IPS-NIHi7 (cell line): ENCODE measurements at regions not wholly inside any gene's neighbourhood (a gene's known extent, or its start where the extent isn't known, plus 50 kb on each side); places are given as distances from the start of the nearest gene placed in this dataset.
"Not testable (repeated sequence)": the region's sequence is repeated elsewhere in the genome, so short reads cannot be mapped to it uniquely, and the experiment has no call there.

Experiments
- DNase-seq: peaks from one replicate; pipeline ENCODE4 v3.0.0; 2012; ENCODE audit warnings: mixed read lengths; ENCODE audit errors: extremely low spot score

DNA sequence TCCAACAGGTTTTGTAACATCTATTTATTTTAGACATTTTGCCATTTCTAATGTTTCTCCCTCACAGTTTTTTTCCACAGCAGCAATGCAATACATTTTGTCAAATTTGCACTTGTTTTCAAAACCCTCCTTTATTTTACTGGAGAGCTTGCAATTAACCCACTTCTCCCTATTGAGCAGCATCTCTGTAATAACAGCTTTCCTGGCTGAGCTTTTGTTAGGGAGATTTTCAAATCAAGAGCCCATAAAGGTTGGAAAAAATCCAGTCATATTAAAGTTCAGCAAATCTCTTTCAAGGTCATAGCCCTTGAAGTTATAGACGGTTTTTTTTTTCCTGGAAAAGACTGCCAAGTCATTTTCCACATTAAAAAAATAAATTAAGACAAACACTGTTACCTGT, 450.6 kb upstream of the TENM3 start:
- no peak for DNase-seq

DNA sequence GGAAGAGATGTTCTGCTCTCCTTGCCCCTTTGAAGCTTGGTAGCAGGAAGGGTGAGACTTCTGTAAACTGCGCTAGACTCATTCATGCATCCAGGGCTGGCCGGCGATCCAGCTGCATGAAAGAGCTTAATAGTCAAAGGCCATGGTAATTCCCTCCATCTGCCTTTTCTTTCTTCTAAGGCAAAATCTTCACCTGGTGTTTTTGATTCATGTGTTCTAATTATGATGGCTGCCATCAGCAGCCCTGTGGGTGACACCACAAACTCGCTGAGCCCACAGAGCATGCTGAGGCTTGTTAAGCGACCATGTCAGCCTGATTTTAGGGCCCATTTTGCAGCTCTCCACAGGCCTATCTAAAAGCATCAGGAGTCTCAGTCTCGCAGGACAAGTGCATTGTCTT, 450.1 kb upstream of the TENM3 start:
- DNase-seq = peak; percentile 26

- no peak for DNase-seq
Measured at GRCh38 chr4:181796502-181796901, 446.7 kb upstream of the TENM3 start.

DNA sequence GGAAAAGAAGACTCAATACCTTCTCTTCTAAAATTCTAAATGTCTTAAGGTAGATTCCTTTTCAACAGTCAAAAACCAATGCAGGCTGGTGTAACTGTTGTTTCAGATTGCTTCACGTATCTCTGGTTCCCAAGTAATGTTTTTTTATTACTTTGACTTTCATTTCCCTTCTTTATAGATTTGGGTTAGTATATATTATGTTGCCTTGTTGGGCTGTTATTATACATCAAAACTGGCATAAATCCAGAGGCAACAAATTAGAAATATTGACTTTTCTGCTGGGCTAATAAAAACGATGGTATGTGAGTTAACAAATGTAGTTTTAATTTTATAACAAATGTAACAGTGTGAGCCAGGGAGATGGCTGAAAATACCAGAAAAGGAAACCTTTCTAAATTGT, 444.7 kb upstream of the TENM3 start:
- DNase-seq = no peak

GRCh38 chr4:181799561-181800069, 443.6 kb upstream of the TENM3 start:
- DNase-seq = no peak

GRCh38 chr4:181802207-181802606, 441.0 kb upstream of the TENM3 start:
- no peak for DNase-seq

GRCh38 chr4:181807771-181808170, 435.4 kb upstream of the TENM3 start:
- DNase-seq = no peak

- no peak for DNase-seq
Measured at GRCh38 chr4:181810711-181811110, 432.5 kb upstream of the TENM3 start.

DNA sequence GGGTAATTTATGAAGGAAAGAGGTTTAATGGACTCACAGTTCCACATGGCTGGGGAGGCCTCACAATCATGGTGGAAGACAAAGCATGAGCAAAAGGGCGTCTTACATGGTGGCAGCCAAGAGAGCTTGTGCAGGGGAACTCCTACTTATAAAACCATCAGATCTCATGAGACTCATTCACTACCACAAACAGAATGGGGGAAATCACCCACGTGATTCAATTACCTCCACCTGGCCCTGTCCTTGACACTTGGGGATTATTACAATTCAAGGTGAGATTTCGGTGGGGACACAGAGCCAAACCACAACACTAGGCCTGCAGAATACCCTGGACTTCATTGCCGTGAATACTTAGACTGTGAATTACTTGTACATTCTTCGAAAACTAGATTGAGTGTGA, 431.7 kb upstream of the TENM3 start:
- not testable (repeated sequence) for DNase-seq

DNA sequence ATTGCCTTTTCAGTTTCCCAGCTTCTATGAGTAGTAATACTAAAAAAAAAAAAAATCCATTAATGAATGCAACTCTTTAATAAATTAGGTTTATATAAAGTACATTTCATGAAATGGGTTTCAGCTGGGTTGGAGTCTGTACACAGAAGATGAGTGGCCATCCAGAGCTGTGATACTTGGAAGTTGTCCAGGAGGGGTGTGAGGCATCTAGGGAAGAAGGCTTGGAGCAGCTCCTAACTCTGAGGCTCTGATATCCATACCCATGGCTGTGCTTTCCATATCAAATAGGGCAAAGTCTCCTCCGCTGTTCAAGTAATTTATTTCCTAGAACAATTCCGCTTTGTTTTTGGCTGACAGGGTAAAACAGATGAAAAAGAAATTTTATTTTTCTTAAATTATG, 423.3 kb upstream of the TENM3 start:
- no peak for DNase-seq

DNA sequence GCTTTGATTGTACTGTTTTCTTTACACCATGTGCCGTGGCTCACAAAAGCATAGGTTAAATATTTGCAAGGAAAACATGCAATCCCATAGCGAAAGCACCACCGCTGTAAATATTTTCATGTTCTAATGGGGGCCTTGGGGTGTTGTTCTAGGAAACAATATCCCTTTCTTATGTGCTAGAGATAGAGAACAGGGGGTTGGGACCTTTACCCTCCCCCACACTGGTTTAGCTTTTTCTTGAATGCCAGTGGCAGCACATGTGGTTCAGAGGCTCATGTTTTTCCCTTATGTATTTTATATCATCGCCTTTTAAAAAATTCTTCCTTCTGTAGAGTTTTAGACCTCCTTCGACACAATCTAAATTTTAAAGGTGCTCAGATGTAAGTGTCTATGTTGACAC, 422.6 kb upstream of the TENM3 start:
- no peak for DNase-seq

DNA sequence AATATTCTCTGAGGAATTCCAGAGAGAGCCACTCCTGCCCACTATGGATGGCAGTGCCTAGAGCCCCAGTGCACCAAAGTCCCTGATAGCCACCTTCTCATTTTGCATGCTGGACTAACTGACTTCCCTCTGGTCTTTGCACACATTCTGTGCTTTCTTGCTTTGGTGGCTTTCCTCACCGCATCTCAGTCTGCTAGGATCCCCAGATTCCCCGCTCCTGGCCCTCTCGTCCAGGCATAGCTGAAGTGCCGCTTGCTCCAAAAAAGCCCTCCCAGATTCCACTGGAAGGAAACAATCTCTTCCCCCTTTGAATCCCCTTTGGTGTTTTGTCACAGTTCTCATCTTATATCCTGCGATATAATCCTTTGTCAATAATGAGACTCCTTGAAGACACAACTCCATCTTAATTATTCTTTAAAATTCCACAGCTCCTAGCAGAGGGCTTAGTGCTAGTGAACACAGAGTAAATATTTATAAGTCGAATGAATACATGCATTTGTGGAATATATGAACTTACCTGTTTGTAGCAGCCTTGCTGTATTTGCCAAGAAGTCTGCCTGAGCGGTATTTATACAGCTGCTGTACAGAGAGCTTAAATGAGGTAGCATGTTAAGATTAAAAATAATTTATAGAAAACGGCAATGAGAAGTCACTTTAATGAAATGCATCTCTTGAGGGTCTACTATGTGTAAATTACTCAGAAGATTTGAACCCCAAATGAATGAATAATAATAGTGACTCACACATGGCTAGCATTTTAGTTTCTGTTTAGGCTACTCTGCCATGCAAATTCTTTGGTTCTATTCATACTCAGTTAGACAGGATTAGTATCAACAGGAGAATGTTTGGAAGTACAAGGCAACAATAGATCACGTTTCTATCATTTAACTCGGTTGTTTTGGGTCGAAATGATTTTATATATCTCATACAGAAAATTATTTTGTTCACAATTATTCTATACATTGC, 421.9 kb upstream of the TENM3 start:
- DNase-seq = no peak

- DNase-seq = no peak
Measured at GRCh38 chr4:181822005-181822375, 421.2 kb upstream of the TENM3 start.

GRCh38 chr4:181823183-181823582, 420.0 kb upstream of the TENM3 start:
- DNase-seq = no peak

- no peak for DNase-seq
Measured at GRCh38 chr4:181823645-181824044, 419.6 kb upstream of the TENM3 start.

DNA sequence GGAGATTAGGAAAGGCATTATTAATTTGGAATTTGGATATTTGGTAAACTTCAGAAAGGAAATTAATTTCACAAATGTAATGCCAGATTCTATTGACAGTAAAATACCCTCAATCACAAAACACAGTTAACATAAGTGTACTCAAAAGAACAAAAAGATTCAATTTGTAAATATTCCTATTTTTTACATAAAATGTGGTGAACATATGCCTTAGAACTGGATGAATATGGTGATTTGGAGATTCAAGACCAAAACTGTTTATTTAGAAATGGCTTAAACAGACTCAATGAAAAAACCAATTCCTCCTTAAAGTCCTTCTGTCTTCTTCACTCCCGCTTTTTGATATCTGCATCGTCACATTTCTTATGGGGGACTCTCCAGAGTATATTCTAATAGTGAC, 417.6 kb upstream of the TENM3 start:
- no peak for DNase-seq

- no peak for DNase-seq
Measured at GRCh38 chr4:181827246-181827645, 416.0 kb upstream of the TENM3 start.

GRCh38 chr4:181830404-181831035, 412.7 kb upstream of the TENM3 start:
- no peak for DNase-seq

DNA sequence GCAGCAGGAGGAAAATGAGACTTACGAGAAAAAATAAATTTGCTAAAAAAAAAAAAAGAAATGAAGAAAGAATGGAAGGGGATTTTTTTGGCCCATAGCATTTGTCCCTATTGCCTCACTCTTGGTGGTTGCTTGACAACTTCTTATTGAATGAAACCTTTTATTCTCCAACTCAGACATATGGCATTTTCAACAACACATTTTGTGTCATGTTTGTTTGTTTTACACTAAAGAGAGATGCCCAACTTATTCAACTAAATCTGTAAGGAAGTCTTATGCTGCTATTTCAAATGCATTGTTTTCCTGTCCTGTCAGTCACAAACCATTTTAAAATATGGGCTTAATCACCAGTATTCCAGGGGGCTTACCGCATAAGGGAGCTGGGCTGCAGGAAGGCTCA, 409.1 kb upstream of the TENM3 start:
- DNase-seq = no peak

DNA sequence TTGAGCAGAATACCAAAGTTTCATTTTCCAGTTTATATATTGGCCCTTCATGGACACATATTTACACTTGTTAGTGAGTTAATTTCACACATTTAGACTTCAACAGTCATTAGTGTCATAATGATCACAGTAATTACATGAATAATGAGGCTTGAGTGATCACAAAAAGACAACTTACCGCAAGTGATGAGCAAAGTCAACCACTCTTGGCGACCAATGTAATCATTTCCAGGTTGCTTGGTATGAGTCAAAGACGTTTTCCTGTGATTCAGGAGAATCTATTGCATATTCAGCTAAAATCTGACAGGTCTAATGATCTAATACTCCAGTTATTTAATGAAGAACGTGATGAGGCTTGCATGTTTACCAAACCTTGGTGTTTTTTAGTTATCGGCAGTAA, 407.9 kb upstream of the TENM3 start:
- no peak for DNase-seq

DNA sequence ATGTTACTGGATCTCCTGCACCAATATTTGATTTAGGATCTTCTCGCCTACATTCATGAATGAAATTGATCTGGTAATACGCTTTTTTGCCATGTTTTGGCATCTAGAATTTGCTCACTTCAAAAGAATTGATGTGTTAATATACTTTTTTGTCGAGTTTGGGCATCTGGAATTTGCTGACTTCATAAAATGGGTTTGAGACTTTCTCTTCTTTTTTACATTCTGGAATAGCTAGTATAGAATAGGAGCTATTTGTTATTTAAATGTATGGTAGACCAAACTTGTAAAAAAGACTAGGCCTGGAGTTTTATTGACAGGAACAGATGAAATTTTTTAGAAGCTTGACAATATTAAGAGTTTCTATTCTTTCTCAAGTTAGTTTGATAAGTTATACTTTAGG, 404.9 kb upstream of the TENM3 start:
- no peak for DNase-seq

- not testable (repeated sequence) for DNase-seq
Measured at GRCh38 chr4:181843797-181844196, 399.4 kb upstream of the TENM3 start.

DNA sequence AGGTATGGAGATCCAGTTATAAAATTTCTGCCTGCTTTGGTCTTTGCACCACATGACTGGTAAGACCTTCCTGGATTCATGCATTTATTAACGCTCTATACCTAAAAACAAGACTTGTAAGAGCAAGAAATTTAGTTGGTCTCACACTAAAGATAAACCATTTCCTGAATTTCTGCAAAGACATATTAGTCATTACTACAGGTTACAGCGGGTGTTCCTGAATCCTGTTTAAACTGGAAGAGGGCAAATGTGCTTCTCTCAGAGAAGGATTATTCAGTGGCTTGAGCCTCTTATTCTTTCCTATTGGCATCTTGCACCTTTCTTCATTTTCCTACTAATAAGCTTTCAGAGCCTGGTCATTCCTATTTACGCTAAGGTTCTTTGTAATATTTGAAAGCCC, 397.6 kb upstream of the TENM3 start:
- DNase-seq = no peak
